AG20443 (cell line): ENCODE measurements at regions not wholly inside any gene's neighbourhood (a gene's known extent, or its start where the extent isn't known, plus 50 kb on each side); places are given as distances from the start of the nearest gene placed in this dataset.
"Not testable (repeated sequence)": the region's sequence is repeated elsewhere in the genome, so short reads cannot be mapped to it uniquely, and the experiment has no call there.

Experiments
- DNase-seq: peaks from one replicate; pipeline ENCODE4 v3.0.0; 2012; ENCODE audit warnings: low spot score, mixed read lengths

GRCh38 chr19:23533441-23533840 lies 138.2 kb upstream of the ZNF91 start:
- DNase-seq: not testable (repeated sequence)

- DNase-seq: no peak
Observed at GRCh38 chr19:23531976-23532375, 136.7 kb upstream of the ZNF91 start.

GRCh38 chr19:23531231-23531790 lies 136.0 kb upstream of the ZNF91 start:
- DNase-seq: no peak

GRCh38 chr19:23528376-23528775 lies 133.1 kb upstream of the ZNF91 start:
- no peak for DNase-seq

GRCh38 chr19:23527797-23528196 lies 132.5 kb upstream of the ZNF91 start:
- DNase-seq: no peak

GRCh38 chr19:23526302-23526701 lies 131.0 kb upstream of the ZNF91 start:
- no peak for DNase-seq

- no peak for DNase-seq
Observed at GRCh38 chr19:23525276-23525852, 130.1 kb upstream of the ZNF91 start.

GRCh38 chr19:23523863-23524262 lies 128.6 kb upstream of the ZNF91 start:
- DNase-seq: no peak

- DNase-seq: no peak
Observed at GRCh38 chr19:23522431-23522830, 127.2 kb upstream of the ZNF91 start.

- no peak for DNase-seq
Observed at GRCh38 chr19:23521471-23521870, 126.2 kb upstream of the ZNF91 start.

- no peak for DNase-seq
Observed at GRCh38 chr19:23520441-23520840, 125.2 kb upstream of the ZNF91 start.

- no peak for DNase-seq
Observed at GRCh38 chr19:23519031-23519430, 123.8 kb upstream of the ZNF91 start.

- DNase-seq: no peak
Observed at GRCh38 chr19:23516266-23516665, 121.0 kb upstream of the ZNF91 start.

- DNase-seq: no peak
Observed at GRCh38 chr19:23515551-23515950, 120.3 kb upstream of the ZNF91 start.

- no peak for DNase-seq
Observed at GRCh38 chr19:23512151-23512925, 117.1 kb upstream of the ZNF91 start.

GRCh38 chr19:23509686-23510450 lies 114.6 kb upstream of the ZNF91 start:
- DNase-seq: no peak

GRCh38 chr19:23507446-23507845 lies 112.2 kb upstream of the ZNF91 start:
- no peak for DNase-seq

GRCh38 chr19:23505738-23506137 lies 110.5 kb upstream of the ZNF91 start:
- DNase-seq: no peak

GRCh38 chr19:23482829-23483228 lies 87.6 kb upstream of the ZNF91 start:
- no peak for DNase-seq

GRCh38 chr19:23481043-23481442 lies 85.8 kb upstream of the ZNF91 start:
- DNase-seq: no peak

- DNase-seq: no peak
Observed at GRCh38 chr19:23475477-23475876, 80.2 kb upstream of the ZNF91 start.

GRCh38 chr19:23474761-23475160 lies 79.5 kb upstream of the ZNF91 start:
- DNase-seq: no peak

GRCh38 chr19:23474172-23474571 lies 78.9 kb upstream of the ZNF91 start:
- DNase-seq: no peak
